Spleen (tissue), 11 donors: ENCODE measurements at regions not wholly inside any gene's neighbourhood (a gene's known extent, or its start where the extent isn't known, plus 50 kb on each side); places are given as distances from the start of the nearest gene placed in this dataset.

Experiments used
- DNase-seq: peaks from one replicate; pipeline ENCODE4 v3.0.0-alpha.2; 2020
- H3K27ac ChIP-seq, 8 donors: fragments of 200-600 bp; sonication (generic) in 7 of 8; 1 replicate in 4 of 8; 2 replicates in 4 of 8; pipeline versions ENCODE4 v1.5.0 to v1.8.0; 2016 to 2021; ENCODE audit warnings: inconsistent platforms in 4 of 8, mild to moderate bottlenecking in 4 of 8, moderate library complexity in 1 of 8
- H3K27me3 ChIP-seq, 7 donors: fragments of 200-600 bp; sonication (generic) in 6 of 7; replicated peaks in 1 of 7; 1 replicate in 4 of 7; 2 replicates in 3 of 7; pipeline versions ENCODE4 v1.5.0 to v1.8.0; 2016 to 2021; ENCODE audit warnings: inconsistent platforms in 3 of 7, mild to moderate bottlenecking in 1 of 7
- H3K36me3 ChIP-seq, 6 donors: fragments of 200-600 bp; sonication (generic) in 5 of 6; 1 replicate in 4 of 6; 2 replicates in 2 of 6; pipeline versions ENCODE4 v1.5.0 to v1.8.0; 2016 to 2021; ENCODE audit warnings: inconsistent platforms in 2 of 6
- H3K4me1 ChIP-seq, 6 donors: fragments of 200-600 bp; sonication (generic) in 5 of 6; 1 replicate in 3 of 6; 2 replicates in 3 of 6; pipeline versions ENCODE4 v1.5.0 to v1.8.0; 2016 to 2021; ENCODE audit warnings: inconsistent platforms in 3 of 6
- H3K4me3 ChIP-seq, 8 donors: fragments of 200-600 bp; sonication (generic) in 7 of 8; 1 replicate in 4 of 8; 2 replicates in 4 of 8; pipeline versions ENCODE4 v1.5.0 to v1.8.0; 2016 to 2021; ENCODE audit warnings: inconsistent platforms in 4 of 8, mild to moderate bottlenecking in 4 of 8, moderate library complexity in 2 of 8
- H3K9me3 ChIP-seq, 8 donors: fragments of 200-600 bp; sonication (generic) in 7 of 8; 1 replicate in 4 of 8; 2 replicates in 4 of 8; pipeline versions ENCODE4 v1.5.0 to v1.8.0; 2016 to 2021; ENCODE audit warnings: inconsistent platforms in 4 of 8
- CTCF ChIP-seq, 11 experiments: fragments of 200-600 bp in 7 of 11; fragments of 450-650 bp in 4 of 11; sonication (generic) in 4 of 11; IDR thresholded peaks in 8 of 11; conservative IDR thresholded peaks in 3 of 11; 1 replicate in 7 of 11; 2 replicates in 4 of 11; pipeline versions ENCODE4 v1.4.0 to v1.8.0; 2016 to 2021; ENCODE audit warnings: antibody characterized with exemption in 11 of 11, inconsistent platforms in 4 of 11, mild to moderate bottlenecking in 1 of 11
- POLR2A ChIP-seq, 3 donors: fragments of 450-650 bp; IDR thresholded peaks; one replicate each; pipeline ENCODE4 v1.5.1; 2017; ENCODE audit warnings: antibody characterized with exemption in 3 of 3, mild to moderate bottlenecking in 1 of 3
- POLR2AphosphoS5 ChIP-seq, 3 donors: sonication (generic); formaldehyde crosslinking; IDR thresholded peaks; one replicate each; pipeline ENCODE4 v1.5.1; 2017; ENCODE audit warnings: antibody characterized with exemption in 3 of 3
- WGBS, 5 donors: extraction: QIAGEN DNeasy Blood & Tissue Kit in 3 of 5; methylation state at CpG; one replicate each; pipeline versions ENCODE4 v1.1.5 to v1.1.7; 2013 to 2018; 5-methylcytosine and 5-hydroxymethylcytosine counted together
- intact Hi-C: fragments of 100-400 bp; cut with DNase I; formaldehyde crosslinking; loops from one replicate; pipeline ENCODE4 v1.15.0; 2023; ENCODE audit warnings: low total_unique reads
- small RNA-seq, 4 donors: library from RNA; depleted of rRNA; stranded (forward); fragments of <200 nt; gene quantifications; one replicate each; pipeline ENCODE3, GENCODE V24; 2016
- donor health status: healthy with polysubstance abuse.
- donor health status: DM: no; HTN: no; CAD: no; lungs with moderate emphysema.
- donor health status: DM: no; HTN: no; CAD: no.
- donor health status: Bipolar disorder and iron deficiency.
- donor health status: healthy.
- donor health status: DM: no; HTN: no; CAD: no.
- donor health status: DM: yes; HTN: yes; CAD: no.

DNA sequence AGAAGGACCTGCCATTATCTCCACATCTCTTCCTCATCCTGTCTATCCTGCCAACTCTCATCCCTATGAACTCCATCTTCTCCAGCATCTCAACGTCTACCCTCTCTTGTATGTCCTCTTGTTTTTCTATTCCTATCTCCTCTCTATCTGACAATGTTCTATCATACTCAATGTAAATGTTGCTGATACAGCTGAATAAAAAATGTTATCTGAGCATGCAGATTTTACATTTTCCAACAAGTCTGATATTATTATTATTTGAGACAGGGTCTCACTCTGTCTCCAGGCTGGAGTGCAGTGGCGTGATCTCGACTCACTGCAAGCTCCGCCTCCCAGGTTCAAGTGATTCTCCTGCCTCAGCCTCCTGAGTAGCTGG is 56.0 kb upstream of the RAI14 start:
- intact Hi-C loops: no loop called here
- WGBS, 5 donors: 86 to 95% (median 91%) methylated on average over 4 of the region's 4 CpGs
- TF ChIP-seq POLR2A (IDR thresholded peaks at IDR 0.05) (no peak), CTCF (IDR thresholded peaks at IDR 0.05 in 8 of 11, conservative IDR thresholded peaks at IDR 0.05 in 3 of 11) (no peak), POLR2AphosphoS5 (IDR thresholded peaks at IDR 0.05) (no peak)
- H3K27ac ChIP-seq: no peak overlapping the region
- H3K36me3 ChIP-seq: no peaks in the 10 kb centered on the region
- no peaks in the 10 kb centered on the region for H3K9me3 ChIP-seq
- H3K4me3 ChIP-seq: no peak overlapping the region
- peaks cover 0 to 23% (median 16%) of the 10 kb centered on the region in 6 donors for H3K4me1 ChIP-seq
- DNase-seq: no peak
- no peaks in the 10 kb centered on the region for H3K27me3 ChIP-seq

GRCh38 chr5:34603378-34603777 is 52.8 kb upstream of the RAI14 start:
- intact Hi-C loops: no loop called here
- Histone ChIP-seq H3K4me3 (no peak overlapping the region), H3K4me1 (peaks cover 0 to 4% (median 0%) of the 10 kb centered on the region in 6 donors), H3K27ac (no peak overlapping the region), H3K9me3 (no peaks in the 10 kb centered on the region), H3K27me3 (no peaks in the 10 kb centered on the region), H3K36me3 (no peaks in the 10 kb centered on the region)
- no peak for TF ChIP-seq CTCF (IDR thresholded peaks at IDR 0.05 in 8 of 11, conservative IDR thresholded peaks at IDR 0.05 in 3 of 11)
- TF ChIP-seq POLR2AphosphoS5 (IDR thresholded peaks at IDR 0.05): no peak
- TF ChIP-seq POLR2A (IDR thresholded peaks at IDR 0.05): no peak
- WGBS, 5 donors: 80 to 92% (median 89%) methylated on average over 2 of the region's 2 CpGs
- DNase-seq: no peak

DNA sequence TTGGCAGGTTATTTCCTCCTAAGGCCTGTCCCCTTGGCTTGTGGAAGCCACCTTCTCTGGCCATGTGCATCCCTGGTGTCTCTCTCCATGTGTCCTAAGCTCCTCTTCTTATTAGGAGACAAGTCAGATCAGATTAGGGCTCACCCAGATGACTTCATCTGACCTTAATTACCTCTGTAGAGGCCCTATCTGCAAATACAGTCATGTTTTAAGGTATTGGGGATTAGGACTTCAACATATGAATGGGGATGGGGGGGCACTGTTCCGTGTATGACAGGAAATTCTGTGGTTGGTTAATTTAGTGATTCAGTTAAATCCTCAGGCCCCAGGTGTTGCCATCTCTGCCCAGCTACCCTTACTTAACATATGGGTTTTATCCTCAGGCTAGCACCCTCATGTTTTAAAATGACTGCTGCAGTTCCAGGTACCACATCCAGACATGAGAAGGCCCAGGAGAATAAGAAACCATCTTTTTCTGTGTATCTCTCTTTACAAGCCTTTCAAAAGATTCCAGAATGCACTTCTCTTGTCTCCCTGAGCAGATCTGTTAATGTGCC is 51.9 kb upstream of the RAI14 start:
- Histone ChIP-seq H3K27ac (no peak overlapping the region), H3K4me1 (peaks cover 0 to 6% (median 0%) of the 10 kb centered on the region in 6 donors), H3K36me3 (no peaks in the 10 kb centered on the region), H3K9me3 (no peaks in the 10 kb centered on the region), H3K27me3 (no peaks in the 10 kb centered on the region), H3K4me3 (no peak overlapping the region)
- intact Hi-C loops: no loop called here
- TF ChIP-seq CTCF (IDR thresholded peaks at IDR 0.05 in 8 of 11, conservative IDR thresholded peaks at IDR 0.05 in 3 of 11) (no peak), POLR2AphosphoS5 (IDR thresholded peaks at IDR 0.05) (no peak), POLR2A (IDR thresholded peaks at IDR 0.05) (no peak)
- WGBS, 5 donors: 20 to 36% (median 27%) methylated on average over 1 of the region's 1 CpG
- no peak for DNase-seq

DNA sequence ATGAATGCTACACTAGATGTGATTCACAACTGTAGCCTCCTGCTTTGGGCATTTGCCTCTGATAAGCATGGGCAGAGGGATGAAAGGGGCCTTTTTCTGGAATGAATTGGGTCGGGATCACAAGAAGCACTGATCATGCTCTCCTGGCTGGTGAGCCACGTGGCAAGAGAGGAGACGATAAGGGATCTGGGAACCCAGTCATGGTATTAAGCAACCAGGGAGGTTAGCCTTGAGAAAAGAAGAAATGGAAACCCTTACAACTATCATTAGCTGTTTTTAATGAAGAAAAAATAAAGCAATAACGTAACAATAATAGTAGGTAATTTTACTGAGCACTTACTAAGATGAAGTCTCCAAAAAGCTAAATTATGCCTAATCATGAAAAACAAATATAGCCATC is 50.0 kb upstream of the RAI14 start:
- WGBS, 5 donors: 78 to 95% (median 83%) methylated on average over 4 of the region's 4 CpGs
- Histone ChIP-seq H3K9me3 (no peaks in the 10 kb centered on the region), H3K4me3 (no peak overlapping the region), H3K36me3 (no peaks in the 10 kb centered on the region), H3K4me1 (peaks cover 0 to 14% (median 0%) of the 10 kb centered on the region in 6 donors), H3K27me3 (no peaks in the 10 kb centered on the region), H3K27ac (no peak overlapping the region)
- intact Hi-C loops: no loop called here
- DNase-seq: no peak
- no peak for TF ChIP-seq CTCF (IDR thresholded peaks at IDR 0.05 in 8 of 11, conservative IDR thresholded peaks at IDR 0.05 in 3 of 11)
- TF ChIP-seq POLR2A (IDR thresholded peaks at IDR 0.05): no peak
- TF ChIP-seq POLR2AphosphoS5 (IDR thresholded peaks at IDR 0.05): no peak

Small RNAs in the stretch of these regions (small RNA-seq; reads per million reads assigned to genes)
- 0 reads per million in 4 donors for gene AC139792.3
